GM23338 (cell line): ENCODE measurements at regions not wholly inside any gene's neighbourhood (a gene's known extent, or its start where the extent isn't known, plus 50 kb on each side); places are given as distances from the start of the nearest gene placed in this dataset.

Experiments used
- POLR2AphosphoS5 ChIP-seq: IDR thresholded peaks from 2 replicates; pipeline ENCODE4 v1.6.1; 2016; ENCODE audit warnings: antibody characterized with exemption, low read depth
- TF ChIP-seq, protein P1 (sequence below), 2 experiments: fragments of 200-600 bp in 1 of 2; sonication (generic) in 1 of 2; conservative IDR thresholded peaks; 2 replicates each; pipeline versions ENCODE4 v1.5.1 to v1.6.1; 2016 to 2017; ENCODE audit warnings: antibody characterized with exemption in 2 of 2, low read depth in 2 of 2, mild to moderate bottlenecking in 2 of 2, moderate library complexity in 1 of 2

GRCh38 chr16:72658888-72659717 is 388.8 kb downstream of the ZFHX3 start:
- TF ChIP-seq, protein P1, sequence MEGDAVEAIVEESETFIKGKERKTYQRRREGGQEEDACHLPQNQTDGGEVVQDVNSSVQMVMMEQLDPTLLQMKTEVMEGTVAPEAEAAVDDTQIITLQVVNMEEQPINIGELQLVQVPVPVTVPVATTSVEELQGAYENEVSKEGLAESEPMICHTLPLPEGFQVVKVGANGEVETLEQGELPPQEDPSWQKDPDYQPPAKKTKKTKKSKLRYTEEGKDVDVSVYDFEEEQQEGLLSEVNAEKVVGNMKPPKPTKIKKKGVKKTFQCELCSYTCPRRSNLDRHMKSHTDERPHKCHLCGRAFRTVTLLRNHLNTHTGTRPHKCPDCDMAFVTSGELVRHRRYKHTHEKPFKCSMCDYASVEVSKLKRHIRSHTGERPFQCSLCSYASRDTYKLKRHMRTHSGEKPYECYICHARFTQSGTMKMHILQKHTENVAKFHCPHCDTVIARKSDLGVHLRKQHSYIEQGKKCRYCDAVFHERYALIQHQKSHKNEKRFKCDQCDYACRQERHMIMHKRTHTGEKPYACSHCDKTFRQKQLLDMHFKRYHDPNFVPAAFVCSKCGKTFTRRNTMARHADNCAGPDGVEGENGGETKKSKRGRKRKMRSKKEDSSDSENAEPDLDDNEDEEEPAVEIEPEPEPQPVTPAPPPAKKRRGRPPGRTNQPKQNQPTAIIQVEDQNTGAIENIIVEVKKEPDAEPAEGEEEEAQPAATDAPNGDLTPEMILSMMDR (conservative IDR thresholded peaks at IDR 0.05; ENCODE audit: low read depth in 2 of 2) = no peak
- TF ChIP-seq POLR2AphosphoS5 = no peak
